GM19455 (cell line): ENCODE measurements at regions not wholly inside any gene's neighbourhood (a gene's known extent, or its start where the extent isn't known, plus 50 kb on each side); places are given as distances from the start of the nearest gene placed in this dataset.

ENCODE experiments used
- ATAC-seq: cut with Tn5 transposase; IDR thresholded peaks from one replicate; pipeline ENCODE4 v1.9.1; 2021; ENCODE audit not compliant: unreplicated experiment

DNA sequence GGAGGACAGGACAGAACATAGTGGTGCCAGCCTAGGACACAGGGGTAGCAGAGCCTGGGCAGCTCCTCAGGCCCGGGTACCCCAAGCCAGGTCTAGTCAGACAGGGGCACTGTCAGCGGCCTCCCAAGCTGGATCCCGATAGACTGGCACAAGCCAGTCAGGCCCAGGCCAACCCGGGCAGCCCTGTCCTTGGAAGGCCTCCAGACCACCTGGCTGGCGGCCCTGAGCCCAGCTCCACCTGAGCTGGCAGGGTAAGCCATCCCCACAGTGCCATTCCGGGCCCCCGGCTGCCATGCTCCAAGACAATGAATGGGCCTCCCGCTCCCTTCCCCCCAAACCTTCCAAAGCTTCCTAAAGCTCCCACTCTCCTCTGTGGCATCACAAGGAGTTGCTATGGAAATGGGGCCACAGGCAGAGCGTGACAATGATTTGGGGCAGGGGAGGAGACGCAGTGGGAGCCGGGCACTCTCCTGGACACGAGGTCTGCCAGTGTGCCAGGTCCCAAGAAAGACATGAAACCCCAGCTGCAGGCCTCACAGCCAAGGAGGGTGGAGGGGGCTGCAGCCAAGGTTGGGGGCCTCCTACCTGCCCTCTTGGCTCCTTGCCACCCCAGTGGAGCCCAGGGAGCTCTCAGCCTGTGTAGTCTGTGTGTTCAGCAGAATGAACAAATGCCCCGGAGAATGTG, 165.6 kb upstream of the LINGO1 start:
- no peak for ATAC-seq

DNA sequence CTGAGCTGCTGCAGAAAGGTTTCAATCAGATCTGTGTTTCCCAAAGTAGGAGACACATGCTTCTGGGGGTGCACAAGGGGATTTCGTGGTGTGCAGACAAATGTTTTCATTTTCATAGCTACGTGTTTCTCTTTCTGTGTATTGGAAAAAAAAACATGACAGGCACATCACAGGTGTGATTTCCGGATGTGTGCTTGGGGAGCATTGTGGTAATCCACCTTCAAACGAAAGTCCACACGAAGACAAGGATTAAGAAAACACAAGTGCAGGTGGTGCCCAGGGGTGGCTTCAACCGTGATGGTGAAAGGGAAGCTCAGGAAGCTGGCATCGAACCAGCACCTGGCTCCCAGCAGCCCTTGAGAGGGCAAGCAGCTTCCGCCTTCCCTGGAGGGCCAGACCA, 164.6 kb upstream of the LINGO1 start:
- ATAC-seq = no peak

GRCh38 chr15:77796046-77796729, 163.5 kb upstream of the LINGO1 start:
- ATAC-seq = no peak

GRCh38 chr15:77795446-77795845, 162.7 kb upstream of the LINGO1 start:
- ATAC-seq = no peak

GRCh38 chr15:77791941-77792340, 159.2 kb upstream of the LINGO1 start:
- no peak for ATAC-seq

DNA sequence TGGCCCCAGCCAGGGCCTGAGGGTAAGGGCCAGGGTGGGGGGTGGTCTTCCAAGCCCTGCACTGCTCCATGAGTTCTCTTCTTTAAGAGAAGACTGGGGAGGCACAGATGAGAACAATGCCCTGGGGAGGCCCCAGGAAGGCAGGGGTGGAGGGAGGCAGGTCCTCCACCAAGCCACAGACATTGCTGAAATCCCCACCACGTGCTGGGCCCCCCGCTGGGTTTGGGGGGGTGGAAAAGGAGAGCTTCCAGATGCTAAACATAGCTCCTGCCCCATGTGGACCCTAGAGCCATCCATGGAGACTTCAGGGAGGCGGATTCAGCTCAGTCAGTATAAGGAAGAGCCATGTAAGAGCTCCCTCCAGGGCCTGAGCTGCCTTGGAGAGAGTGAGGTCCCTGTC, 157.8 kb upstream of the LINGO1 start:
- no peak for ATAC-seq

GRCh38 chr15:77786956-77787355, 154.2 kb upstream of the LINGO1 start:
- ATAC-seq = no peak

GRCh38 chr15:77786181-77786890, 153.6 kb upstream of the LINGO1 start:
- no peak for ATAC-seq

DNA sequence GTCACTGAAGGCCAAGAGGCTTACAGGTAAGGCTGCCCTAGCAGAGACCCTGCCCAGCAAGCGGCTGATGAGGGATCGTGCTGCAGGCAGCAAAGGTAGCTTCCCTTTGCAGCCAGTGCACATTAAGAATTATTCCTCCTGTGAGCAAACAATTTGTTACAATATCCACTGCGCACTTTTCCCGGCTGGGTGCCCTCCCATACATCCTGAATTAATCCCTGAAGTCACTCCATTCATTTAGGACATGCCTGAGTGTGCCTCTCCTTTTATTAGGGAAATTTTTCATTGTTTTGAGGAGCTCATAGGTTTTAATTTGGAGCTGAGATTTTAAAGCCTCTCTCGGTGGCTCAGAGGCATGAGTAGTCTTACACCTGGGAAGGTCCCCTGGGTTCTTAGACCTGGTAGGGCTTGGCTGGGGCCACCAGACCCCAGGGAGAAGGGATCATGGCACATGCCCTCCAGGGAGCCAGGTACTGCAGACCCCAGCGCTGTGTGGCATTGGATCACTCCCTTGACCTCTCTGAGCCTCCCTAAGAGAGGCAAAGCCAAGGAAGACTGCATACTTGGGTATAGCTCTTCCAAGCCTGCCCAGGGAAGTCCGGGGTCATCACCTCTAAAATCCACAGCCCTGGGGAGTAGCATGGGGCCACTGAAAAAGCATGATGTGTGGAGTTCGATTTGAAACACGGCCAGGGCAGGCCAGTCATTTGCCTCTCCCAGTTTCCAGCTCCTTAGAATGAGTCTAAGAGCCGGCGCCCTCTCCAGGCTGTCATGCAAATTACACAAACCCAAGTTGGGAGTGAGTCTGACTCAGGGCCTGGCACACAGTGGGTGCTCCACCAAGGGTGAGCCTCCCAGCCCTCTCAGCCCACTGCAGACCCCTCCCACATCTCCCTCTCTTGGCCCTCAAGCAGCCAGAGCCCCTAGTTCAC, 151.9 kb upstream of the LINGO1 start:
- no peak for ATAC-seq

GRCh38 chr15:77783636-77784035, 150.9 kb upstream of the LINGO1 start:
- ATAC-seq = no peak

DNA sequence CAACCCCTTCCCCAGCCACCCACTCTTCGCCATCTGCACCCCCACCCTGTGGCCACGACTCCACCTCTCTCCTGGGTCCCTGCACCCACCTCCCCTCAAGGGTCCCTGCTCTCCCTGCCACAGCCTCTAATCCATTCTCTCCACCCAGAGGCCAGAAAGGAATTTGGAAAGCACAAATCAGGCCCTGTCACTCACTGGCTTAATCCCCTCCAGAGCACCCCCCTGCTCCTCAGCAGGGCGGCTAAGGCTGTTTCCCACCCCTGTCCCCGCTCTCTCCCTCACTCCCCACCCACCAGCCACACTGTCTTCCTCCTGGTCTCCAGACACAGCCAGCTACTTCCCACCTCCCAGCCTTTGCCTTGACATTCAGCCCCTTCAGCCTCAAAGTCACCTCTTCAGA, 150.0 kb upstream of the LINGO1 start:
- no peak for ATAC-seq

DNA sequence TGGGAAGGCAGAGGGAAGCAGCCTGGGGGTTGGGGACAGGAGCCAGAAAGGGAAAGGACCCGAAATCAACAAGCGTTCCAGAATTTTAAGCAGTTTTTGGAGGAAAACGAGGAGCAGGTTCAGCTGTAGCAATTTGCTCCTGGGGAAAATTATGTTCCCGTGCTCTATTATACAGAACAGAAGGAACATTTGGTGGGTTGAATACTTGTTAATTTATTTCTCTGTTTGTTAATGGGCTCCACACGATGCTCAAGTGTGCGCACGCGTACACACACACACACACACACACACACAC, 149.2 kb upstream of the LINGO1 start:
- no peak for ATAC-seq

GRCh38 chr15:77781151-77781945, 148.6 kb upstream of the LINGO1 start:
- no peak for ATAC-seq

DNA sequence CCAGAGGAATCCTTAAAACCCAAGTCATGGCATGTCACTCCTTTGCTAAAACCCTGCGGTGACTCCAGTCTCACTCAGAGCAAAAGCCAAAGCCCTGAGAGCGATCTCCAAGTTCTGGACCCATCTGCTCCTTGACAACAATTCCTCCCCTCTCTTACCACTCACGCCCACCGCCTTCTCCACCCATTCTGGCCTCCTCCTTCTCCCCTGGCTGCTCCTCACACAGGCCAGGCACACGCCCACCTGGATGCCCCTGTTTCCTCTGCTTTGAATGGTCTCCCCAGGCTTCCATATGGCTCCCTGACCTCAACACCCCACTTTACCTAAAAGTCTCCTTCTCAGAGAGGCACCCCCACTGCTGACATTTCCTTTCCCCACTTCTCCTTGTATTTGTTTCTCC, 146.1 kb upstream of the LINGO1 start:
- no peak for ATAC-seq

GRCh38 chr15:77775837-77776236, 143.1 kb upstream of the LINGO1 start:
- ATAC-seq = no peak

- no peak for ATAC-seq
These were observed 142.7 kb upstream of the LINGO1 start for GRCh38 chr15:77775373-77775772.

DNA sequence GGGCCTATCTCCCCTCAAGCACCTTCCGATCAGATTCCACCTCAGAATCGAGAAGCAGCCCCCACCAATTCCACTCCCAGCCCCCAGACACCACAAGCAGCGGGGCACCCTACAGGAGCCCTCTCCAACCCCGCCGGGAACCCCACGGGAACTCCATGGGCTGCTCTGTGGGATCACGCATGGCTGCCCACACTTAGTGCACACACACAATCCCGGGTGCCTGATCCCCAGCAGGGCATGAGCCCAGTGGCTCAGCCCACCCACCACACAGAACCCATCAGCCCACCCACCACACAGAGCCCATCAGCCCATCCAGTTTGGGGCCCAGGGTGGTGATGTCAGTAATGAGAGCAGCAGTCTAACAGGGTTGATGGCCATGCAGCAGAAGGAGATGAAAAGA, 141.6 kb upstream of the LINGO1 start:
- ATAC-seq = no peak

DNA sequence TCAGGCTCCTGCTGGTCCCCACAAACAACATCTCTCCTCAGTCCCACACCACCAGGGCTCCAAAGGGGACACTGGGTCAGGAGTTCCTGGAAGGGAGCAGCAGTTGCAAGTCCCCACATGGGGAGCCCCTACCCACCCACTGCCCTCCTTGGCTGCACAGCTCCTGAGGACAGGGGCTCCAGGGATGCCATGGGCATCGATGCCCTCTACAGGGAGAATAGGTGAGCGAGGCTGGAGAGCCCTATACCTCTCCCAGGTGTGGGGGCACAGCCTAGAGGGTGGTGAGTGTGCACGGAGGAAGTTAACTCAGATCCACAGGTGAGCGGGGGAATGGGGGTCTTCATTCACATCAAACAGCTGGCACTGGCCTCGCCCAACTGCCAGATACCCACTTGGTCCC, 141.2 kb upstream of the LINGO1 start:
- ATAC-seq = no peak

- ATAC-seq = no peak
These were observed 140.1 kb upstream of the LINGO1 start for GRCh38 chr15:77772641-77773402.

- no peak for ATAC-seq
These were observed 138.9 kb upstream of the LINGO1 start for GRCh38 chr15:77771616-77772015.
